Astrocyte of the cerebellum (primary cell): ENCODE measurements at regions not wholly inside any gene's neighbourhood (a gene's known extent, or its start where the extent isn't known, plus 50 kb on each side); places are given as distances from the start of the nearest gene placed in this dataset.
A peak's percentile ranks its signal among the peaks of the same experiment; 100 is the strongest.

Experiments
- DNase-seq: peaks from one replicate; pipeline ENCODE4 v3.0.0-alpha.2; 2011; ENCODE audit warnings: low read depth
- H3K4me3 ChIP-seq: 2 replicates; pipeline ENCODE4 v1.5.1; 2011; ENCODE audit warnings: mild to moderate bottlenecking, low read depth, low read length, moderate library complexity
- in situ Hi-C: cut with HindIII; loops from 2 replicates; pipeline ENCODE4 v1.10.0; 2017; ENCODE audit warnings: low sequenced_read_pairs
- TF ChIP-seq, protein P1 (sequence below): IDR thresholded peaks from 2 replicates; pipeline ENCODE4 v1.5.1; 2012; ENCODE audit warnings: low read length, low read depth, moderate library complexity, mild to moderate bottlenecking; ENCODE audit errors: missing control alignments

DNA sequence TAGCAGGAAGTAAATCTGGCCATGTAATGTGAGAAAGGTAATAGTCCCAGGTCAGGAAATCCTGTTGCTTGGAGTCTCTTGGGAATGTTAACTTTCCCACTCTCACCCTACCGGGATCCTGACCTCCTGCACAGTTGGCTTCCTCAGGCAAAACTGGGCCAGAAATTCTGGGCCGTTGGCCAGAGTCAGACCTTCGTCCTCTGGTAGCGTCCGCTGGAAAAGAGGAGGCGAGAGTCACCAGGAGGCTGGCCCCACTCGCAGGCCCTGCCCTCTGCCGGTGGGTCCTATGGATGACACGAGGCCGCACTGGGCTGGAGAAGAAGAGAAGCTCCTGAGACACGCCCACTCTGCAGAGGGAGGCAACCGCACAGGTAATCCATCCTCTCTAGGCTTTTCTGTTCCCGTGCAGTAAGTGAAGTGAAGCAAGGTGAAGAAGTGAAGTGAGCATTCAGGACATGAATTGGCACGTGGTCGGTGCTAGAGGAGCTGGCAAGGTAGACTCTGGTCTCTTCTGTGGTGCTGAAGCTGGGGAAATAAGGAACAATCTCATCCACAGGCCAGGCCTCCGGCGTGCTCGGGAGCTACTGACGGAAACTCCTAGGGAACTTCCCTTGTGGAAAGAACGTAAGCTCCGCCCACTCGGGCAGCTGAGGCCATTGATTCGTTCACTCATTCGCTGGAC, 182.7 kb upstream of the GLI2 start:
- in situ Hi-C loops = no loop called here
- TF ChIP-seq, protein P1, sequence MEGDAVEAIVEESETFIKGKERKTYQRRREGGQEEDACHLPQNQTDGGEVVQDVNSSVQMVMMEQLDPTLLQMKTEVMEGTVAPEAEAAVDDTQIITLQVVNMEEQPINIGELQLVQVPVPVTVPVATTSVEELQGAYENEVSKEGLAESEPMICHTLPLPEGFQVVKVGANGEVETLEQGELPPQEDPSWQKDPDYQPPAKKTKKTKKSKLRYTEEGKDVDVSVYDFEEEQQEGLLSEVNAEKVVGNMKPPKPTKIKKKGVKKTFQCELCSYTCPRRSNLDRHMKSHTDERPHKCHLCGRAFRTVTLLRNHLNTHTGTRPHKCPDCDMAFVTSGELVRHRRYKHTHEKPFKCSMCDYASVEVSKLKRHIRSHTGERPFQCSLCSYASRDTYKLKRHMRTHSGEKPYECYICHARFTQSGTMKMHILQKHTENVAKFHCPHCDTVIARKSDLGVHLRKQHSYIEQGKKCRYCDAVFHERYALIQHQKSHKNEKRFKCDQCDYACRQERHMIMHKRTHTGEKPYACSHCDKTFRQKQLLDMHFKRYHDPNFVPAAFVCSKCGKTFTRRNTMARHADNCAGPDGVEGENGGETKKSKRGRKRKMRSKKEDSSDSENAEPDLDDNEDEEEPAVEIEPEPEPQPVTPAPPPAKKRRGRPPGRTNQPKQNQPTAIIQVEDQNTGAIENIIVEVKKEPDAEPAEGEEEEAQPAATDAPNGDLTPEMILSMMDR = peak; percentile 75
- no peak overlapping the region for H3K4me3 ChIP-seq
- peak; percentile 20 for DNase-seq

DNA sequence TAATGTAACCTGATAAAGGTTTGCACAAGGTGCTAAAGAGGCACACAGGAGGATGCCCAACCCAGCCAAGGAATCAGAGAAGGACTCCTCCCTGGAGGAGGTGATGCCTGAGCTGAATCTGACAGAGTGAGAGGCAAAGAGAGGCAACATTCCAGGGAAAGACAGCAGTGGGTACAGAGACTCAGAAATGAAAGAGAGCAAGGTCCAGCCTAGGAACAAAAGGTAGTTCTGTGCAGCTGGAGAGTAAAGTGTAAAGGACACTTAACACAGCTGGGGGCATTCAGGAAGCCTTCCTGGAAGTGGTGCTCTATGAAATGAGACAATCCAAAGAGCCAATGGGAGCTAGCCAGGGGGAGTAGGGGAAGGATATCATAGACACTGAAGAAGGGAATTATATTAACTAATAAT, 181.0 kb upstream of the GLI2 start:
- no peak for DNase-seq
- in situ Hi-C loops = no loop called here
- no peak overlapping the region for H3K4me3 ChIP-seq
- TF ChIP-seq, protein P1 = no peak

- no peak overlapping the region for H3K4me3 ChIP-seq
- in situ Hi-C loops = no loop called here
- DNase-seq = no peak
- TF ChIP-seq, protein P1 = no peak
Observed at GRCh38 chr2:120555092-120555491, 180.6 kb upstream of the GLI2 start.

DNA sequence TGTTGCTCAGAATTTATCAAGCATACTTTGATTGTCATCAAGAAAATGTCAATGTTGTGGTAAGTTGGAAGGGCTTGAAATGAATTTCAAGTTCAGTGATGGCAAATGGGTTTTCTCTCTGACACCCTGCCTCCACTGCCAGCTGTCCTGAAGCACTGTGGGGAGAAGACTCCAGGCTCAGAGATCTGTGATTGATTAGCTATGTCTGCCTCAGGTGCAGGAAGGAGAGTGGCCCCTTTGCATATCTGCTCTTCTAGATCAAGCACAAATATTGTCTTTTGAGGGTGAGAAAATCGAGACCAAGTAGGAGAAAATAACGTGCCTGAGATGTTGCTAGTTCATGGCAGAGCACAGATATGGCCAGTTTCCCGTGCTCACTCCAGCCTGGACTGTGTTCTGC, 178.8 kb upstream of the GLI2 start:
- TF ChIP-seq, protein P1 = no peak
- DNase-seq = no peak
- no peak overlapping the region for H3K4me3 ChIP-seq
- in situ Hi-C loops = no loop called here

DNA sequence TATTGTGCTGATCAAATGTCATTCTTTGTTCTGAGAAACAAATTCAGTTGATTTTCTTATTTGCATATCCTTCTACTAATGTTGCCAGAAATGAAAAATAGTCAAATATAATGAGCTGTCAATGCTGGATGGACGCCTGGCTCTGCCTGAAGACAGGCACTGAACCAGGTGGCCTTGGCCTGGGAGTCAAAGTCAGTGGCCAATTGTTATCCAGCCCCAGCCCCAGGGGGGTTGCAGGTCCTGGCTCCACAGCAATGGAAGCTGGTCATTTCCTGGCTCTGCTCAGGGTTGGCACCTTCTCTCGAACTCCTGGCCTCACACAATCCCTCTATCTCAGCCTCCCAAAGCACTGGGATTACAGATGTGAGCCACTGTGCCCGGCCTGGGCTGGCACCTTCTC, 176.8 kb upstream of the GLI2 start:
- TF ChIP-seq, protein P1 = no peak
- in situ Hi-C loops = no loop called here
- H3K4me3 ChIP-seq = no peak overlapping the region
- no peak for DNase-seq

DNA sequence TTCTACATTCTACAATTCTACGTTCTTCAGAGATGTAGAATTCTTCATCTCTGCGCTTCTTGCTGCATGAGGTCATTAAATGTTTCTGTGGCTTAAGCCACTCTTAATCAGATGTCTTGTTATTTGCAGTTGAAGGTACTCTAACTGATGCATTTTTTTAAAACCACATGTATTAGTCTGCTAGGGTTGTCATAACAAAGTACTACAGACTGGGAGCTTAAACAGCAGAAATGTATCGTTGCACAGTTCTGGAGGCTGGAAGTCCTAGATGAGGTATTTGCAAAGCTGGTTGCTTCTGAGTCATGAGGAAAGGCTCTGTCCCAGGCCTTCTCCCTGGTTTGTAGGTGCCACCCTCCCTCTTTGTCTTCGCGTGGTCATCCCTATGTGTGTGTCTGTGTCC, 176.3 kb upstream of the GLI2 start:
- DNase-seq = peak; percentile 97
- TF ChIP-seq, protein P1 = no peak

More for the DNA sequence above, 176.3 kb upstream of the GLI2 start:
- H3K4me3 ChIP-seq = no peak overlapping the region
- in situ Hi-C loops = no loop called here
